HepG2 (cell line): ENCODE measurements at regions not wholly inside any gene's neighbourhood (a gene's known extent, or its start where the extent isn't known, plus 50 kb on each side); places are given as distances from the start of the nearest gene placed in this dataset.

Experiments used
- ATAC-seq: fragments of 200-7000 bp; cut with Tn5 transposase; 3 replicates; pipeline ENCODE4 v1.9.1; 2020; ENCODE audit warnings: mild to moderate bottlenecking, moderate library complexity
- BruUV-seq: library from RNA; stranded (reverse); fragments of 400-500 nt; replicated peaks from 2 replicates; lab custom pipeline; 2021; lab: Mats Ljungman, UMichigan
- CTCF ChIA-PET: fragments of 300-600 bp; formaldehyde crosslinking; extraction: SDS; loops from one replicate; lab custom pipeline; 2021; ENCODE audit warnings: low total read pairs, inconsistent platforms, low intra/inter-chr PET ratio; lab: Yijun Ruan, JAX
- POLR2A ChIA-PET: fragments of 350-600 bp; sonication (Branson Sonifier 250); formaldehyde crosslinking; loops from one replicate; lab custom pipeline; 2020; ENCODE audit warnings: antibody characterized with exemption, inconsistent platforms; lab: Yijun Ruan, JAX
- DNase-seq: peaks from one replicate; pipeline ENCODE4 v3.0.0-alpha.2; 2015; ENCODE audit warnings: low spot score
- FAIRE-seq: peaks from 3 replicates; lab custom pipeline; 2011; peaks lifted over from hg19 to GRCh38; lab: Jason Lieb, UNC
- H2AFZ ChIP-seq: one replicate; pipeline ENCODE4 v1.6.1; 2011; ENCODE audit warnings: low read length, inconsistent platforms
- H3K27ac ChIP-seq: fragments of 300-600 bp; 3 replicates; pipeline ENCODE4 v1.8.0; 2011; ENCODE audit warnings: mixed run types, mild to moderate bottlenecking, mixed read lengths, low read length, inconsistent platforms; ENCODE audit not compliant: insufficient read depth; ENCODE audit errors: extremely low read length
- H3K27me3 ChIP-seq, 2 experiments: fragments of 200-600 bp in 1 of 2; 2 replicates in 1 of 2; 3 replicates in 1 of 2; pipeline versions ENCODE4 v1.6.0 to v1.8.0; 2011; ENCODE audit warnings: low read length in 2 of 2, mild to moderate bottlenecking in 2 of 2, moderate library complexity in 2 of 2, inconsistent platforms in 1 of 2; ENCODE audit not compliant: insufficient read depth in 2 of 2, control insufficient read depth in 1 of 2
- H3K36me3 ChIP-seq, 2 experiments: fragments of 200-600 bp in 1 of 2; replicated peaks in 1 of 2; 2 replicates in 1 of 2; 3 replicates in 1 of 2; pipeline versions ENCODE4 v1.5.1 to v1.8.0; 2011; ENCODE audit warnings: low read length in 2 of 2, inconsistent platforms in 1 of 2; ENCODE audit not compliant: insufficient read depth in 2 of 2, control insufficient read depth in 1 of 2
- H3K4me1 ChIP-seq: 2 replicates; pipeline ENCODE4 v1.5.1; 2012; ENCODE audit warnings: low read length, inconsistent platforms; ENCODE audit not compliant: insufficient read depth
- H3K4me2 ChIP-seq: 2 replicates; pipeline ENCODE4 v1.6.0; 2011; ENCODE audit warnings: low read depth, low read length, inconsistent platforms
- H3K4me3 ChIP-seq, 3 experiments: fragments of 200-600 bp in 1 of 3; sonication (generic), shearing (Covaris generic) in 1 of 3; replicated peaks in 1 of 3; 2 replicates each; pipeline ENCODE4 v1.5.1; 2011 to 2016; ENCODE audit warnings: low read length in 3 of 3, inconsistent platforms in 2 of 3, low read depth in 2 of 3, mild to moderate bottlenecking in 2 of 3, control low read depth in 1 of 3, mixed read lengths in 1 of 3; ENCODE audit not compliant: insufficient read depth in 1 of 3
- H3K79me2 ChIP-seq: one replicate; pipeline ENCODE4 v1.6.1; 2011; ENCODE audit warnings: low read length, inconsistent platforms; ENCODE audit not compliant: insufficient read depth
- H3K9ac ChIP-seq: 2 replicates; pipeline ENCODE4 v1.6.0; 2011; ENCODE audit warnings: mild to moderate bottlenecking, low read depth, low read length, inconsistent platforms; ENCODE audit not compliant: insufficient read depth
- H3K9me3 ChIP-seq: 2 replicates; pipeline ENCODE4 v1.5.1; 2012; ENCODE audit warnings: mild to moderate bottlenecking, low read length
- H4K20me1 ChIP-seq: 2 replicates; pipeline ENCODE4 v1.6.0; 2011; ENCODE audit warnings: inconsistent platforms, mild to moderate bottlenecking, low read length, moderate library complexity; ENCODE audit not compliant: insufficient read depth
- ARID4A ChIP-seq: sonication (generic); formaldehyde crosslinking; IDR thresholded peaks from 2 replicates; pipeline ENCODE4 v1.5.0; 2020; ENCODE audit warnings: mild to moderate bottlenecking, missing genetic modification reagents, borderline replicate concordance
- ATF7 ChIP-seq, 2 experiments: fragments of 450-650 bp in 1 of 2; sonication (generic) in 1 of 2; formaldehyde crosslinking in 1 of 2; IDR thresholded peaks; 2 replicates each; pipeline versions ENCODE4 v1.4.0 to v1.6.1; 2016 to 2020; ENCODE audit warnings: antibody characterized with exemption in 1 of 2, mild to moderate bottlenecking in 1 of 2, missing genetic modification reagents in 1 of 2
- CEBPZ ChIP-seq: IDR thresholded peaks from 2 replicates; pipeline ENCODE4 v1.6.1; 2012; ENCODE audit warnings: low read length, improper control_type of control experiment
- CERS6 ChIP-seq: sonication (generic); formaldehyde crosslinking; IDR thresholded peaks from 2 replicates; pipeline ENCODE4 v1.5.0; 2020; ENCODE audit warnings: missing genetic modification reagents
- ETV5 ChIP-seq: IDR thresholded peaks from 2 replicates; pipeline ENCODE4 v1.6.1; 2018; ENCODE audit warnings: missing biosample characterization, missing genetic modification reagents, inconsistent platforms, borderline replicate concordance
- HNRNPH1 ChIP-seq: fragments of 200-400 bp; formaldehyde crosslinking; optimal IDR thresholded peaks from 2 replicates; pipeline ENCODE3; 2017; ENCODE audit warnings: mild to moderate bottlenecking, low read depth, low read length
- KLF13 ChIP-seq: sonication (generic); formaldehyde crosslinking; IDR thresholded peaks from 2 replicates; pipeline ENCODE4 v1.4.0; 2020; ENCODE audit warnings: mild to moderate bottlenecking, missing genetic modification reagents
- MAFG ChIP-seq: sonication (generic); formaldehyde crosslinking; IDR thresholded peaks from 2 replicates; pipeline ENCODE4 v1.5.1; 2020; ENCODE audit warnings: mild to moderate bottlenecking, missing genetic modification reagents
- NFKB2 ChIP-seq: sonication (generic); formaldehyde crosslinking; IDR thresholded peaks from 2 replicates; pipeline ENCODE4 v1.4.0; 2020; ENCODE audit warnings: missing genetic modification reagents, borderline replicate concordance
- PHF20 ChIP-seq: sonication (generic); formaldehyde crosslinking; IDR thresholded peaks from 2 replicates; pipeline ENCODE4 v1.5.0; 2020; ENCODE audit warnings: mild to moderate bottlenecking, missing genetic modification reagents
- REPIN1 ChIP-seq: sonication (generic); formaldehyde crosslinking; IDR thresholded peaks from 2 replicates; pipeline ENCODE4 v1.8.0; 2022; ENCODE audit warnings: missing genetic modification reagents, low read depth, mild to moderate bottlenecking, borderline replicate concordance
- SMAD9 ChIP-seq: sonication (generic); formaldehyde crosslinking; IDR thresholded peaks from 2 replicates; pipeline ENCODE4 v1.5.1; 2020; ENCODE audit warnings: mild to moderate bottlenecking, missing genetic modification reagents
- SP2 ChIP-seq: sonication (generic); formaldehyde crosslinking; IDR thresholded peaks from 2 replicates; pipeline ENCODE4 v1.5.1; 2020; ENCODE audit warnings: mild to moderate bottlenecking, missing genetic modification reagents
- XBP1 ChIP-seq: sonication (generic); formaldehyde crosslinking; IDR thresholded peaks from 2 replicates; pipeline ENCODE4 v1.5.0; 2020; ENCODE audit warnings: missing genetic modification reagents
- ZNF335 ChIP-seq: sonication (generic); formaldehyde crosslinking; IDR thresholded peaks from 2 replicates; pipeline ENCODE4 v1.4.0; 2020; ENCODE audit warnings: missing genetic modification reagents
- ZNF589 ChIP-seq: sonication (generic); formaldehyde crosslinking; conservative IDR thresholded peaks from 2 replicates; pipeline ENCODE4 v1.8.0; 2022; ENCODE audit warnings: mild to moderate bottlenecking, moderate library complexity, missing genetic modification reagents
- ZNF629 ChIP-seq: sonication (generic); formaldehyde crosslinking; conservative IDR thresholded peaks from 2 replicates; pipeline ENCODE4 v1.5.0; 2020; ENCODE audit warnings: missing genetic modification reagents
- WGBS: methylation state at CpG from one replicate; pipeline ENCODE4 v1.1.6; 2017; ENCODE audit warnings: low lambda C conversion rate; 5-methylcytosine and 5-hydroxymethylcytosine counted together
- in situ Hi-C: cut with HindIII; loops from 2 replicates; pipeline ENCODE4 v1.10.0; 2017; ENCODE audit warnings: low pct_unique_long_range_greater_than_20kb; ENCODE audit not compliant: extremely low pct_ligation_motif_present
- intact Hi-C: fragments of 100-400 bp; cut with micrococcal nuclease; formaldehyde crosslinking; loops from one replicate; pipeline ENCODE4 v1.10.0; 2022; ENCODE audit not compliant: unreplicated experiment

GRCh38 chr13:83987394-83987793 is 105.1 kb upstream of the SLITRK1 start:
- BruUV-seq, result no TSS peak
- Histone ChIP-seq H3K4me2 (no peak overlapping the region), H3K4me1 (no peaks in the 10 kb centered on the region), H3K79me2 (no peaks in the 10 kb centered on the region), H3K36me3 (no peaks in the 10 kb centered on the region), H3K9me3 (0 out of 2 replicates have a peak, but pooled peaks cover 4% of the 10 kb centered on the region), H4K20me1 (no peaks in the 10 kb centered on the region), H3K9ac (no peak overlapping the region), H3K4me3 (no peak overlapping the region), H2AFZ (no peak overlapping the region), H3K27me3 (no peaks in the 10 kb centered on the region), H3K27ac (no peak overlapping the region)
- DNase-seq, result no peak
- intact Hi-C loops (no loop called here), in situ Hi-C loops (no loop called here)
- POLR2A ChIA-PET, result no interaction called here
- CTCF ChIA-PET, result no interaction called here
- 0% methylated on average over 1 of the region's 1 CpG for WGBS
- ATAC-seq, result no peak
- no peak for FAIRE-seq
- no peak for TF ChIP-seq CERS6
- no peak for TF ChIP-seq SMAD9 (CRISPR knock-in tag)
- no peak for TF ChIP-seq XBP1
- TF ChIP-seq ZNF589, result no peak
- no peak for TF ChIP-seq KLF13 (CRISPR knock-in tag)
- TF ChIP-seq REPIN1, result no peak
- TF ChIP-seq NFKB2, result no peak
- no peak for TF ChIP-seq ATF7 (IDR thresholded peaks at IDR 0.05)
- no peak for TF ChIP-seq ATF7 (CRISPR knock-in tag; IDR thresholded peaks at IDR 0.05)
- TF ChIP-seq MAFG (CRISPR knock-in tag), result no peak
- TF ChIP-seq ETV5, result no peak
- no peak for TF ChIP-seq PHF20 (CRISPR knock-in tag)
- no peak for TF ChIP-seq ARID4A
- no peak for TF ChIP-seq ZNF629 (CRISPR knock-in tag)
- TF ChIP-seq CEBPZ, result no peak
- no peak for TF ChIP-seq HNRNPH1
- no peak for TF ChIP-seq ZNF335 (CRISPR knock-in tag)
- TF ChIP-seq SP2 (CRISPR knock-in tag), result no peak
